Suprapubic skin (tissue), 4 donors: ENCODE measurements at regions not wholly inside any gene's neighbourhood (a gene's known extent, or its start where the extent isn't known, plus 50 kb on each side); places are given as distances from the start of the nearest gene placed in this dataset.

Source experiments
- POLR2A ChIP-seq, 2 donors: fragments of 450-650 bp; IDR thresholded peaks; one replicate each; pipeline ENCODE4 v1.6.1; 2017; ENCODE audit warnings: antibody characterized with exemption in 2 of 2, mild to moderate bottlenecking in 2 of 2, moderate library complexity in 2 of 2
- POLR2AphosphoS5 ChIP-seq, 3 donors: sonication (generic); formaldehyde crosslinking; IDR thresholded peaks; one replicate each; pipeline ENCODE4 v1.6.1; 2017; ENCODE audit warnings: antibody characterized with exemption in 3 of 3
- TF ChIP-seq, protein P1 (sequence below), 2 donors: fragments of 200-600 bp in 1 of 2; fragments of 450-650 bp in 1 of 2; sonication (generic) in 1 of 2; IDR thresholded peaks; one replicate each; pipeline ENCODE4 v1.5.1; 2016 to 2019; ENCODE audit warnings: antibody characterized with exemption in 2 of 2, mild to moderate bottlenecking in 1 of 2, moderate library complexity in 1 of 2

GRCh38 chr5:159814222-159814621 lies 102.1 kb upstream of the ADRA1B start:
- TF ChIP-seq POLR2A (IDR thresholded peaks at IDR 0.05), result no peak
- TF ChIP-seq, protein P1, sequence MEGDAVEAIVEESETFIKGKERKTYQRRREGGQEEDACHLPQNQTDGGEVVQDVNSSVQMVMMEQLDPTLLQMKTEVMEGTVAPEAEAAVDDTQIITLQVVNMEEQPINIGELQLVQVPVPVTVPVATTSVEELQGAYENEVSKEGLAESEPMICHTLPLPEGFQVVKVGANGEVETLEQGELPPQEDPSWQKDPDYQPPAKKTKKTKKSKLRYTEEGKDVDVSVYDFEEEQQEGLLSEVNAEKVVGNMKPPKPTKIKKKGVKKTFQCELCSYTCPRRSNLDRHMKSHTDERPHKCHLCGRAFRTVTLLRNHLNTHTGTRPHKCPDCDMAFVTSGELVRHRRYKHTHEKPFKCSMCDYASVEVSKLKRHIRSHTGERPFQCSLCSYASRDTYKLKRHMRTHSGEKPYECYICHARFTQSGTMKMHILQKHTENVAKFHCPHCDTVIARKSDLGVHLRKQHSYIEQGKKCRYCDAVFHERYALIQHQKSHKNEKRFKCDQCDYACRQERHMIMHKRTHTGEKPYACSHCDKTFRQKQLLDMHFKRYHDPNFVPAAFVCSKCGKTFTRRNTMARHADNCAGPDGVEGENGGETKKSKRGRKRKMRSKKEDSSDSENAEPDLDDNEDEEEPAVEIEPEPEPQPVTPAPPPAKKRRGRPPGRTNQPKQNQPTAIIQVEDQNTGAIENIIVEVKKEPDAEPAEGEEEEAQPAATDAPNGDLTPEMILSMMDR (IDR thresholded peaks at IDR 0.05), result no peak
- TF ChIP-seq POLR2AphosphoS5 (IDR thresholded peaks at IDR 0.05), result no peak
